ENCODE measurements at regions not wholly inside any gene's neighbourhood (a gene's known extent, or its start where the extent isn't known, plus 50 kb on each side); places are given as distances from the start of the nearest gene placed in this dataset.

DNA sequence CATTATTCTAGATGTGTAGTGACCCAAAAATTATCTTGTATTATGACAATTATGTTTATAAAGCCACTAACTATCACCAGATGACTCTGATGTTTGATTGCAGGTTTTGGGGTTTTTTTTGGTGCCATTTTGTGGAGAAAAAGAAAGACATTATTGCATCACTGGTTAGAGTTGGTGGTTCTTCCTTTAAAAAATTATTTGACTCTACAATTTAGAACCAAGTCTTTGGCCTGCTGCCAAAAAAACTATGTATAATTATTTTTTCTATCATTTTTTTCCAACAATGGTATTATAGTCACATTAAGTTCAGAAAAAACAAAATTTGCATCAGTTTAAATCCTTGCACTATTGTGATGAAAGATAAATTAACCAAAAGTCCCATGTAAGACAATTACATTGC, 258.6 kb upstream of the GRM7 start (continued):
- TF ChIP-seq, protein P1, sequence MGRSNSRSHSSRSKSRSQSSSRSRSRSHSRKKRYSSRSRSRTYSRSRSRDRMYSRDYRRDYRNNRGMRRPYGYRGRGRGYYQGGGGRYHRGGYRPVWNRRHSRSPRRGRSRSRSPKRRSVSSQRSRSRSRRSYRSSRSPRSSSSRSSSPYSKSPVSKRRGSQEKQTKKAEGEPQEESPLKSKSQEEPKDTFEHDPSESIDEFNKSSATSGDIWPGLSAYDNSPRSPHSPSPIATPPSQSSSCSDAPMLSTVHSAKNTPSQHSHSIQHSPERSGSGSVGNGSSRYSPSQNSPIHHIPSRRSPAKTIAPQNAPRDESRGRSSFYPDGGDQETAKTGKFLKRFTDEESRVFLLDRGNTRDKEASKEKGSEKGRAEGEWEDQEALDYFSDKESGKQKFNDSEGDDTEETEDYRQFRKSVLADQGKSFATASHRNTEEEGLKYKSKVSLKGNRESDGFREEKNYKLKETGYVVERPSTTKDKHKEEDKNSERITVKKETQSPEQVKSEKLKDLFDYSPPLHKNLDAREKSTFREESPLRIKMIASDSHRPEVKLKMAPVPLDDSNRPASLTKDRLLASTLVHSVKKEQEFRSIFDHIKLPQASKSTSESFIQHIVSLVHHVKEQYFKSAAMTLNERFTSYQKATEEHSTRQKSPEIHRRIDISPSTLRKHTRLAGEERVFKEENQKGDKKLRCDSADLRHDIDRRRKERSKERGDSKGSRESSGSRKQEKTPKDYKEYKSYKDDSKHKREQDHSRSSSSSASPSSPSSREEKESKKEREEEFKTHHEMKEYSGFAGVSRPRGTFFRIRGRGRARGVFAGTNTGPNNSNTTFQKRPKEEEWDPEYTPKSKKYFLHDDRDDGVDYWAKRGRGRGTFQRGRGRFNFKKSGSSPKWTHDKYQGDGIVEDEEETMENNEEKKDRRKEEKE (IDR thresholded peaks at IDR 0.05; ENCODE audit: borderline replicate concordance in 1 of 2, control insufficient read depth in 1 of 2, low read depth in 2 of 2, low read length in 1 of 2) = no peak
- 0 out of 2 replicates have a peak, but pooled peaks have one; percentile 15 for TF ChIP-seq CEBPB (tag; IDR thresholded peaks at IDR 0.05)
- no peak for TF ChIP-seq BDP1 (IDR thresholded peaks at IDR 0.05; ENCODE audit: insufficient read depth, insufficient read length)
- no peak for TF ChIP-seq SIX5 (IDR thresholded peaks at IDR 0.05; ENCODE audit: borderline replicate concordance in 1 of 2, insufficient read depth in 1 of 2, low read depth in 1 of 2, low read length in 2 of 2)
- TF ChIP-seq HIVEP1 (CRISPR knock-in tag; IDR thresholded peaks at IDR 0.05) = no peak
- no peak for TF ChIP-seq FUS (optimal IDR thresholded peaks at IDR 0.05; ENCODE audit: low read depth, low read length)
- TF ChIP-seq MXI1 (IDR thresholded peaks at IDR 0.05; ENCODE audit: low read depth, low read length) = no peak
- TF ChIP-seq SIRT6 (IDR thresholded peaks at IDR 0.05; ENCODE audit: low read depth, low read length) = no peak
- TF ChIP-seq ZC3H4 (CRISPR knock-in tag; IDR thresholded peaks at IDR 0.05; ENCODE audit: borderline replicate concordance) = no peak
- TF ChIP-seq, protein P2, sequence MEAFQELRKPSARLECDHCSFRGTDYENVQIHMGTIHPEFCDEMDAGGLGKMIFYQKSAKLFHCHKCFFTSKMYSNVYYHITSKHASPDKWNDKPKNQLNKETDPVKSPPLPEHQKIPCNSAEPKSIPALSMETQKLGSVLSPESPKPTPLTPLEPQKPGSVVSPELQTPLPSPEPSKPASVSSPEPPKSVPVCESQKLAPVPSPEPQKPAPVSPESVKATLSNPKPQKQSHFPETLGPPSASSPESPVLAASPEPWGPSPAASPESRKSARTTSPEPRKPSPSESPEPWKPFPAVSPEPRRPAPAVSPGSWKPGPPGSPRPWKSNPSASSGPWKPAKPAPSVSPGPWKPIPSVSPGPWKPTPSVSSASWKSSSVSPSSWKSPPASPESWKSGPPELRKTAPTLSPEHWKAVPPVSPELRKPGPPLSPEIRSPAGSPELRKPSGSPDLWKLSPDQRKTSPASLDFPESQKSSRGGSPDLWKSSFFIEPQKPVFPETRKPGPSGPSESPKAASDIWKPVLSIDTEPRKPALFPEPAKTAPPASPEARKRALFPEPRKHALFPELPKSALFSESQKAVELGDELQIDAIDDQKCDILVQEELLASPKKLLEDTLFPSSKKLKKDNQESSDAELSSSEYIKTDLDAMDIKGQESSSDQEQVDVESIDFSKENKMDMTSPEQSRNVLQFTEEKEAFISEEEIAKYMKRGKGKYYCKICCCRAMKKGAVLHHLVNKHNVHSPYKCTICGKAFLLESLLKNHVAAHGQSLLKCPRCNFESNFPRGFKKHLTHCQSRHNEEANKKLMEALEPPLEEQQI (IDR thresholded peaks at IDR 0.05) = no peak
- no peak for TF ChIP-seq JUN (IDR thresholded peaks at IDR 0.05; ENCODE audit: borderline replicate concordance, low read depth, low read length)
- TF ChIP-seq JUN (CRISPR knock-in tag; IDR thresholded peaks at IDR 0.05; ENCODE audit: borderline replicate concordance) = no peak
- TF ChIP-seq, protein P3, sequence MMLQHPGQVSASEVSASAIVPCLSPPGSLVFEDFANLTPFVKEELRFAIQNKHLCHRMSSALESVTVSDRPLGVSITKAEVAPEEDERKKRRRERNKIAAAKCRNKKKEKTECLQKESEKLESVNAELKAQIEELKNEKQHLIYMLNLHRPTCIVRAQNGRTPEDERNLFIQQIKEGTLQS (IDR thresholded peaks at IDR 0.05) = peak; percentile 40; the same call in 1 of the 2 replicates
- TF ChIP-seq, protein P3 (CRISPR knock-in tag; conservative IDR thresholded peaks at IDR 0.05) = no peak
- TF ChIP-seq POLR3G (IDR thresholded peaks at IDR 0.05; ENCODE audit: extremely low read depth, insufficient read length, insufficient replicate concordance) = no peak
- no peak for TF ChIP-seq ZNF79 (CRISPR knock-in tag; IDR thresholded peaks at IDR 0.05; ENCODE audit: low read depth)
- TF ChIP-seq, protein P4, sequence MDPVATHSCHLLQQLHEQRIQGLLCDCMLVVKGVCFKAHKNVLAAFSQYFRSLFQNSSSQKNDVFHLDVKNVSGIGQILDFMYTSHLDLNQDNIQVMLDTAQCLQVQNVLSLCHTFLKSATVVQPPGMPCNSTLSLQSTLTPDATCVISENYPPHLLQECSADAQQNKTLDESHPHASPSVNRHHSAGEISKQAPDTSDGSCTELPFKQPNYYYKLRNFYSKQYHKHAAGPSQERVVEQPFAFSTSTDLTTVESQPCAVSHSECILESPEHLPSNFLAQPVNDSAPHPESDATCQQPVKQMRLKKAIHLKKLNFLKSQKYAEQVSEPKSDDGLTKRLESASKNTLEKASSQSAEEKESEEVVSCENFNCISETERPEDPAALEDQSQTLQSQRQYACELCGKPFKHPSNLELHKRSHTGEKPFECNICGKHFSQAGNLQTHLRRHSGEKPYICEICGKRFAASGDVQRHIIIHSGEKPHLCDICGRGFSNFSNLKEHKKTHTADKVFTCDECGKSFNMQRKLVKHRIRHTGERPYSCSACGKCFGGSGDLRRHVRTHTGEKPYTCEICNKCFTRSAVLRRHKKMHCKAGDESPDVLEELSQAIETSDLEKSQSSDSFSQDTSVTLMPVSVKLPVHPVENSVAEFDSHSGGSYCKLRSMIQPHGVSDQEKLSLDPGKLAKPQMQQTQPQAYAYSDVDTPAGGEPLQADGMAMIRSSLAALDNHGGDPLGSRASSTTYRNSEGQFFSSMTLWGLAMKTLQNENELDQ (CRISPR knock-in tag; IDR thresholded peaks at IDR 0.05; ENCODE audit: borderline replicate concordance) = no peak
